HepG2 (cell line): ENCODE measurements at regions not wholly inside any gene's neighbourhood (a gene's known extent, or its start where the extent isn't known, plus 50 kb on each side); places are given as distances from the start of the nearest gene placed in this dataset.

Experiments used
- ATAC-seq: fragments of 200-7000 bp; cut with Tn5 transposase; 3 replicates; pipeline ENCODE4 v1.9.1; 2020; ENCODE audit warnings: mild to moderate bottlenecking, moderate library complexity
- BruUV-seq: library from RNA; stranded (reverse); fragments of 400-500 nt; replicated peaks from 2 replicates; lab custom pipeline; 2021; lab: Mats Ljungman, UMichigan
- CTCF ChIA-PET: fragments of 300-600 bp; formaldehyde crosslinking; extraction: SDS; loops from one replicate; lab custom pipeline; 2021; ENCODE audit warnings: low total read pairs, inconsistent platforms, low intra/inter-chr PET ratio; lab: Yijun Ruan, JAX
- POLR2A ChIA-PET: fragments of 350-600 bp; sonication (Branson Sonifier 250); formaldehyde crosslinking; loops from one replicate; lab custom pipeline; 2020; ENCODE audit warnings: antibody characterized with exemption, inconsistent platforms; lab: Yijun Ruan, JAX
- DNase-seq: peaks from one replicate; pipeline ENCODE4 v3.0.0-alpha.2; 2015; ENCODE audit warnings: low spot score
- FAIRE-seq: peaks from 3 replicates; lab custom pipeline; 2011; peaks lifted over from hg19 to GRCh38; lab: Jason Lieb, UNC
- H2AFZ ChIP-seq: one replicate; pipeline ENCODE4 v1.6.1; 2011; ENCODE audit warnings: low read length, inconsistent platforms
- H3K27ac ChIP-seq: fragments of 300-600 bp; 3 replicates; pipeline ENCODE4 v1.8.0; 2011; ENCODE audit warnings: mixed run types, mild to moderate bottlenecking, mixed read lengths, low read length, inconsistent platforms; ENCODE audit not compliant: insufficient read depth; ENCODE audit errors: extremely low read length
- H3K27me3 ChIP-seq, 2 experiments: fragments of 200-600 bp in 1 of 2; 2 replicates in 1 of 2; 3 replicates in 1 of 2; pipeline versions ENCODE4 v1.6.0 to v1.8.0; 2011; ENCODE audit warnings: low read length in 2 of 2, mild to moderate bottlenecking in 2 of 2, moderate library complexity in 2 of 2, inconsistent platforms in 1 of 2; ENCODE audit not compliant: insufficient read depth in 2 of 2, control insufficient read depth in 1 of 2
- H3K36me3 ChIP-seq, 2 experiments: fragments of 200-600 bp in 1 of 2; replicated peaks in 1 of 2; 2 replicates in 1 of 2; 3 replicates in 1 of 2; pipeline versions ENCODE4 v1.5.1 to v1.8.0; 2011; ENCODE audit warnings: low read length in 2 of 2, inconsistent platforms in 1 of 2; ENCODE audit not compliant: insufficient read depth in 2 of 2, control insufficient read depth in 1 of 2
- H3K4me1 ChIP-seq: 2 replicates; pipeline ENCODE4 v1.5.1; 2012; ENCODE audit warnings: low read length, inconsistent platforms; ENCODE audit not compliant: insufficient read depth
- H3K4me2 ChIP-seq: 2 replicates; pipeline ENCODE4 v1.6.0; 2011; ENCODE audit warnings: low read depth, low read length, inconsistent platforms
- H3K4me3 ChIP-seq, 3 experiments: fragments of 200-600 bp in 1 of 3; sonication (generic), shearing (Covaris generic) in 1 of 3; replicated peaks in 1 of 3; 2 replicates each; pipeline ENCODE4 v1.5.1; 2011 to 2016; ENCODE audit warnings: low read length in 3 of 3, inconsistent platforms in 2 of 3, low read depth in 2 of 3, mild to moderate bottlenecking in 2 of 3, control low read depth in 1 of 3, mixed read lengths in 1 of 3; ENCODE audit not compliant: insufficient read depth in 1 of 3
- H3K79me2 ChIP-seq: one replicate; pipeline ENCODE4 v1.6.1; 2011; ENCODE audit warnings: low read length, inconsistent platforms; ENCODE audit not compliant: insufficient read depth
- H3K9ac ChIP-seq: 2 replicates; pipeline ENCODE4 v1.6.0; 2011; ENCODE audit warnings: mild to moderate bottlenecking, low read depth, low read length, inconsistent platforms; ENCODE audit not compliant: insufficient read depth
- H3K9me3 ChIP-seq: 2 replicates; pipeline ENCODE4 v1.5.1; 2012; ENCODE audit warnings: mild to moderate bottlenecking, low read length
- H4K20me1 ChIP-seq: 2 replicates; pipeline ENCODE4 v1.6.0; 2011; ENCODE audit warnings: inconsistent platforms, mild to moderate bottlenecking, low read length, moderate library complexity; ENCODE audit not compliant: insufficient read depth
- ADNP ChIP-seq: sonication (generic); formaldehyde crosslinking; IDR thresholded peaks from 2 replicates; pipeline ENCODE4 v1.4.0; 2020; ENCODE audit warnings: missing genetic modification reagents
- CAMTA2 ChIP-seq: sonication (generic); formaldehyde crosslinking; IDR thresholded peaks from 2 replicates; pipeline ENCODE4 v1.4.0; 2020; ENCODE audit warnings: mild to moderate bottlenecking, missing genetic modification reagents, borderline replicate concordance
- FOXO1 ChIP-seq: sonication (generic); formaldehyde crosslinking; IDR thresholded peaks from 2 replicates; pipeline ENCODE4 v1.4.0; 2020; ENCODE audit warnings: missing genetic modification reagents
- IKZF1 ChIP-seq: fragments of 450-650 bp; IDR thresholded peaks from 2 replicates; pipeline ENCODE4 v1.7.1; 2016
- KDM5A ChIP-seq: fragments of 200-600 bp; sonication (generic); IDR thresholded peaks from 2 replicates; pipeline ENCODE4 v1.7.0; 2018; ENCODE audit warnings: antibody characterized with exemption, mild to moderate bottlenecking, low read length, borderline replicate concordance
- MEF2D ChIP-seq: sonication (generic); formaldehyde crosslinking; IDR thresholded peaks from 2 replicates; pipeline ENCODE4 v1.5.1; 2020; ENCODE audit warnings: mild to moderate bottlenecking, missing genetic modification reagents
- PHF5A ChIP-seq: IDR thresholded peaks from one replicate; pipeline ENCODE4 v1.6.1; 2018; ENCODE audit warnings: low read depth, missing genetic modification reagents; ENCODE audit not compliant: unreplicated experiment
- SPEN ChIP-seq: sonication (generic); formaldehyde crosslinking; IDR thresholded peaks from 2 replicates; pipeline ENCODE4 v1.5.1; 2020; ENCODE audit warnings: low read depth, mild to moderate bottlenecking, missing genetic modification reagents
- SRSF9 ChIP-seq: fragments of 200-400 bp; formaldehyde crosslinking; IDR thresholded peaks from 2 replicates; pipeline ENCODE4 v1.6.1; 2018; ENCODE audit warnings: borderline replicate concordance, mild to moderate bottlenecking, low read depth, low read length; ENCODE audit not compliant: insufficient read depth, poor library complexity, severe bottlenecking
- ZNF333 ChIP-seq: sonication (generic); formaldehyde crosslinking; IDR thresholded peaks from 2 replicates; pipeline ENCODE4 v1.4.0; 2020; ENCODE audit warnings: mild to moderate bottlenecking, missing genetic modification reagents, borderline replicate concordance
- ZNF44 ChIP-seq: sonication (generic); formaldehyde crosslinking; IDR thresholded peaks from 2 replicates; pipeline ENCODE4 v1.5.1; 2020; ENCODE audit warnings: mild to moderate bottlenecking, missing genetic modification reagents
- ZNF546 ChIP-seq: sonication (generic); formaldehyde crosslinking; conservative IDR thresholded peaks from 2 replicates; pipeline ENCODE4 v1.8.1; 2023; ENCODE audit warnings: mild to moderate bottlenecking, missing genetic modification reagents
- ZNF670 ChIP-seq: sonication (generic); formaldehyde crosslinking; IDR thresholded peaks from 2 replicates; pipeline ENCODE4 v1.8.0; 2022; ENCODE audit warnings: mild to moderate bottlenecking, missing genetic modification reagents, borderline replicate concordance
- WGBS: methylation state at CpG from one replicate; pipeline ENCODE4 v1.1.6; 2017; ENCODE audit warnings: low lambda C conversion rate; 5-methylcytosine and 5-hydroxymethylcytosine counted together
- in situ Hi-C: cut with HindIII; loops from 2 replicates; pipeline ENCODE4 v1.10.0; 2017; ENCODE audit warnings: low pct_unique_long_range_greater_than_20kb; ENCODE audit not compliant: extremely low pct_ligation_motif_present
- intact Hi-C: fragments of 100-400 bp; cut with micrococcal nuclease; formaldehyde crosslinking; loops from one replicate; pipeline ENCODE4 v1.10.0; 2022; ENCODE audit not compliant: unreplicated experiment
- TF ChIP-seq, protein P1 (sequence below): sonication (generic); formaldehyde crosslinking; conservative IDR thresholded peaks from 2 replicates; pipeline ENCODE4 v1.8.0; 2022; ENCODE audit warnings: low read depth, missing genetic modification reagents
- TF ChIP-seq, protein P2 (sequence below): IDR thresholded peaks from 2 replicates; pipeline ENCODE4 v1.6.1; 2016; ENCODE audit warnings: missing genetic modification reagents, missing compliant biosample characterization
- TF ChIP-seq, protein P3 (sequence below): sonication (generic); formaldehyde crosslinking; IDR thresholded peaks from 2 replicates; pipeline ENCODE4 v1.5.1; 2020; ENCODE audit warnings: mild to moderate bottlenecking, missing genetic modification reagents, borderline replicate concordance
- TF ChIP-seq, protein P4 (sequence below): sonication (generic); formaldehyde crosslinking; IDR thresholded peaks from 2 replicates; pipeline ENCODE4 v1.5.0; 2020; ENCODE audit warnings: mild to moderate bottlenecking, low read depth, missing genetic modification reagents, borderline replicate concordance

DNA sequence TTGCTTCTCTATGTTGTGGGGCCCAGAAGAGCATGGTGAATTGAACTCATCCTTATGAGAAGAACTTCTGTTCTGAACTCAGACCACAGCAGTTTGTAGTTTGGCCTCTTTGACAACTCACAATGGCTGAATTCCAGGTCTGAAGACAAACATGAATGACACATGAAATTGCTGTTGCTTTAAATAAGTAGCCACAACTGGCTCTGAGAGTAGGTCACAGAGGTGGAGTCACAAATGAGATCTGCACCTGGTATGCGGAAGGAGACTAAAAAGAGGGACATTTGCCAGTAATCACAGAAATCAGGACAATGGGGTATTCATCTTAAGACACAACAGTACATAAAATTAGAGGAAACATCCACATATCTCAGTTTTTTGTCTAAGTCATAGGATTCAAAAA is 290.3 kb upstream of the MMADHC start (continued):
- TF ChIP-seq, protein P1, sequence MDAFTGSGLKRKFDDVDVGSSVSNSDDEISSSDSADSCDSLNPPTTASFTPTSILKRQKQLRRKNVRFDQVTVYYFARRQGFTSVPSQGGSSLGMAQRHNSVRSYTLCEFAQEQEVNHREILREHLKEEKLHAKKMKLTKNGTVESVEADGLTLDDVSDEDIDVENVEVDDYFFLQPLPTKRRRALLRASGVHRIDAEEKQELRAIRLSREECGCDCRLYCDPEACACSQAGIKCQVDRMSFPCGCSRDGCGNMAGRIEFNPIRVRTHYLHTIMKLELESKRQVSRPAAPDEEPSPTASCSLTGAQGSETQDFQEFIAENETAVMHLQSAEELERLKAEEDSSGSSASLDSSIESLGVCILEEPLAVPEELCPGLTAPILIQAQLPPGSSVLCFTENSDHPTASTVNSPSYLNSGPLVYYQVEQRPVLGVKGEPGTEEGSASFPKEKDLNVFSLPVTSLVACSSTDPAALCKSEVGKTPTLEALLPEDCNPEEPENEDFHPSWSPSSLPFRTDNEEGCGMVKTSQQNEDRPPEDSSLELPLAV (CRISPR knock-in tag), result no peak
- TF ChIP-seq FOXO1 (CRISPR knock-in tag) (no peak), ZNF333 (CRISPR knock-in tag) (no peak), SPEN (no peak), ADNP (CRISPR knock-in tag) (no peak), ZNF670 (no peak), SRSF9 (no peak), CAMTA2 (CRISPR knock-in tag) (no peak)

DNA sequence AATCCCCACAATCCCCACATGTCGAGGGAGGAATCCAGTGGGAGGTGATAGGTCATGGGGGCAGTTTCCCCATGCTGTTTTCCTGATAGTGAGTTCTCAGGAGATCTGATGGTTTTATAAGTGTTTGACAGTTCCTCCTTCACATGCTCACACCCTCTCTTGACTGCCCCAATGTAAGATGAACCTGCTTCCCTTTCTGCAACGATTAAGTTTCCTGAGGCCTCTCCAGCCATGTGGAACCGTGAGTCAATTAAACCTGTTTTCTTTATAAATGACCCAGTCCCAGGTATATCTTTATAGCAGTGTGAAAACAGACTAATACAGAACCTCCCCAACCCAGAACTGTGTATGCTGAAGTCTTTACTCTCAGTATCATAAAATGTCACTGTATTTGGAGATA is 289.5 kb upstream of the MMADHC start:
- no peaks in the 10 kb centered on the region for H3K36me3 ChIP-seq
- DNase-seq (no peak), ATAC-seq (no peak), FAIRE-seq (no peak)
- WGBS, result 6% methylated on average over 3 of the region's 3 CpGs
- H3K27ac ChIP-seq, result no peak overlapping the region
- CTCF ChIA-PET, result no interaction called here
- BruUV-seq, result no TSS peak
- in situ Hi-C loops (no loop called here), intact Hi-C loops (no loop called here)
- no peak overlapping the region for H3K9ac ChIP-seq
- H3K79me2 ChIP-seq, result no peaks in the 10 kb centered on the region
- no peak overlapping the region for H3K4me2 ChIP-seq
- peaks cover 47% of the 10 kb centered on the region for H3K9me3 ChIP-seq
- H2AFZ ChIP-seq, result no peak overlapping the region
- no peaks in the 10 kb centered on the region for H4K20me1 ChIP-seq
- POLR2A ChIA-PET, result no interaction called here
- no peak overlapping the region for H3K4me3 ChIP-seq
- H3K4me1 ChIP-seq, result no peaks in the 10 kb centered on the region
- H3K27me3 ChIP-seq, result no peaks in the 10 kb centered on the region
- TF ChIP-seq ZNF44 (CRISPR knock-in tag), result no peak
- TF ChIP-seq, protein P2, sequence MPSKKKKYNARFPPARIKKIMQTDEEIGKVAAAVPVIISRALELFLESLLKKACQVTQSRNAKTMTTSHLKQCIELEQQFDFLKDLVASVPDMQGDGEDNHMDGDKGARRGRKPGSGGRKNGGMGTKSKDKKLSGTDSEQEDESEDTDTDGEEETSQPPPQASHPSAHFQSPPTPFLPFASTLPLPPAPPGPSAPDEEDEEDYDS (CRISPR knock-in tag), result no peak
- TF ChIP-seq PHF5A (CRISPR knock-in tag), result no peak
- no peak for TF ChIP-seq KDM5A
- TF ChIP-seq, protein P3, sequence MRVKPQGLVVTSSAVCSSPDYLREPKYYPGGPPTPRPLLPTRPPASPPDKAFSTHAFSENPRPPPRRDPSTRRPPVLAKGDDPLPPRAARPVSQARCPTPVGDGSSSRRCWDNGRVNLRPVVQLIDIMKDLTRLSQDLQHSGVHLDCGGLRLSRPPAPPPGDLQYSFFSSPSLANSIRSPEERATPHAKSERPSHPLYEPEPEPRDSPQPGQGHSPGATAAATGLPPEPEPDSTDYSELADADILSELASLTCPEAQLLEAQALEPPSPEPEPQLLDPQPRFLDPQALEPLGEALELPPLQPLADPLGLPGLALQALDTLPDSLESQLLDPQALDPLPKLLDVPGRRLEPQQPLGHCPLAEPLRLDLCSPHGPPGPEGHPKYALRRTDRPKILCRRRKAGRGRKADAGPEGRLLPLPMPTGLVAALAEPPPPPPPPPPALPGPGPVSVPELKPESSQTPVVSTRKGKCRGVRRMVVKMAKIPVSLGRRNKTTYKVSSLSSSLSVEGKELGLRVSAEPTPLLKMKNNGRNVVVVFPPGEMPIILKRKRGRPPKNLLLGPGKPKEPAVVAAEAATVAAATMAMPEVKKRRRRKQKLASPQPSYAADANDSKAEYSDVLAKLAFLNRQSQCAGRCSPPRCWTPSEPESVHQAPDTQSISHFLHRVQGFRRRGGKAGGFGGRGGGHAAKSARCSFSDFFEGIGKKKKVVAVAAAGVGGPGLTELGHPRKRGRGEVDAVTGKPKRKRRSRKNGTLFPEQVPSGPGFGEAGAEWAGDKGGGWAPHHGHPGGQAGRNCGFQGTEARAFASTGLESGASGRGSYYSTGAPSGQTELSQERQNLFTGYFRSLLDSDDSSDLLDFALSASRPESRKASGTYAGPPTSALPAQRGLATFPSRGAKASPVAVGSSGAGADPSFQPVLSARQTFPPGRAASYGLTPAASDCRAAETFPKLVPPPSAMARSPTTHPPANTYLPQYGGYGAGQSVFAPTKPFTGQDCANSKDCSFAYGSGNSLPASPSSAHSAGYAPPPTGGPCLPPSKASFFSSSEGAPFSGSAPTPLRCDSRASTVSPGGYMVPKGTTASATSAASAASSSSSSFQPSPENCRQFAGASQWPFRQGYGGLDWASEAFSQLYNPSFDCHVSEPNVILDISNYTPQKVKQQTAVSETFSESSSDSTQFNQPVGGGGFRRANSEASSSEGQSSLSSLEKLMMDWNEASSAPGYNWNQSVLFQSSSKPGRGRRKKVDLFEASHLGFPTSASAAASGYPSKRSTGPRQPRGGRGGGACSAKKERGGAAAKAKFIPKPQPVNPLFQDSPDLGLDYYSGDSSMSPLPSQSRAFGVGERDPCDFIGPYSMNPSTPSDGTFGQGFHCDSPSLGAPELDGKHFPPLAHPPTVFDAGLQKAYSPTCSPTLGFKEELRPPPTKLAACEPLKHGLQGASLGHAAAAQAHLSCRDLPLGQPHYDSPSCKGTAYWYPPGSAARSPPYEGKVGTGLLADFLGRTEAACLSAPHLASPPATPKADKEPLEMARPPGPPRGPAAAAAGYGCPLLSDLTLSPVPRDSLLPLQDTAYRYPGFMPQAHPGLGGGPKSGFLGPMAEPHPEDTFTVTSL, result no peak
- TF ChIP-seq ZNF546 (CRISPR knock-in tag), result no peak
- TF ChIP-seq IKZF1, result no peak
- TF ChIP-seq MEF2D (CRISPR knock-in tag), result no peak
- TF ChIP-seq, protein P4, sequence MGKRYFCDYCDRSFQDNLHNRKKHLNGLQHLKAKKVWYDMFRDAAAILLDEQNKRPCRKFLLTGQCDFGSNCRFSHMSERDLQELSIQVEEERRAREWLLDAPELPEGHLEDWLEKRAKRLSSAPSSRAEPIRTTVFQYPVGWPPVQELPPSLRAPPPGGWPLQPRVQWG, result no peak
